ENCODE measurements at regions not wholly inside any gene's neighbourhood (a gene's known extent, or its start where the extent isn't known, plus 50 kb on each side); places are given as distances from the start of the nearest gene placed in this dataset.
"Not testable (repeated sequence)": the region's sequence is repeated elsewhere in the genome, so short reads cannot be mapped to it uniquely, and the experiment has no call there.

- no peak for DNase-seq
Measured at GRCh38 chr12:30201301-30202160, 417.8 kb upstream of the TMTC1 start.

GRCh38 chr12:30200864-30201263, 417.1 kb upstream of the TMTC1 start:
- DNase-seq = no peak

- no peak for DNase-seq
Measured at GRCh38 chr12:30197392-30198057, 413.8 kb upstream of the TMTC1 start.

- DNase-seq = no peak
Measured at GRCh38 chr12:30191696-30192455, 408.1 kb upstream of the TMTC1 start.

- no peak for DNase-seq
Measured at GRCh38 chr12:30188602-30189326, 405.0 kb upstream of the TMTC1 start.

GRCh38 chr12:30187426-30187825, 403.7 kb upstream of the TMTC1 start:
- no peak for DNase-seq

GRCh38 chr12:30181334-30181733, 397.6 kb upstream of the TMTC1 start:
- no peak for DNase-seq

DNA sequence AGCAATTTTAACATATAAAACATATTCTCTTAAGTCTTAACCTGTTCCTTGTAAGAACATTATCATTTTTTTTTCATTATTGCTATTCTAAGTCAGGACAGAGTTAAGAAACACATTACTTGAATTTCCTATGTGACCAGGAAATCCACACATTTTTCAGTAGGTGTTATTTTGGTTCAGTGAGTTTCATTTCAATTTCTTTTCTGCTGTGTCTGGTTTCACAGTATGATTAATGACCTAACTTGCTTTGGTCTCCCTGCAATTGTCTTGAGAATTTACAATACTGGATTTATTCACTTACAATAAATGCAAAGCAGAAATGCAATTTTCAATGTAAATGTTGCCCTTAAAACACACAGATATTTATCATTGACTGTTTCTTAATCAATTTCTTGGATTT, 396.9 kb upstream of the TMTC1 start:
- no peak for DNase-seq

- no peak for DNase-seq
Measured at GRCh38 chr12:30178916-30179315, 395.2 kb upstream of the TMTC1 start.

GRCh38 chr12:30169839-30170591, 386.3 kb upstream of the TMTC1 start:
- DNase-seq = no peak

DNA sequence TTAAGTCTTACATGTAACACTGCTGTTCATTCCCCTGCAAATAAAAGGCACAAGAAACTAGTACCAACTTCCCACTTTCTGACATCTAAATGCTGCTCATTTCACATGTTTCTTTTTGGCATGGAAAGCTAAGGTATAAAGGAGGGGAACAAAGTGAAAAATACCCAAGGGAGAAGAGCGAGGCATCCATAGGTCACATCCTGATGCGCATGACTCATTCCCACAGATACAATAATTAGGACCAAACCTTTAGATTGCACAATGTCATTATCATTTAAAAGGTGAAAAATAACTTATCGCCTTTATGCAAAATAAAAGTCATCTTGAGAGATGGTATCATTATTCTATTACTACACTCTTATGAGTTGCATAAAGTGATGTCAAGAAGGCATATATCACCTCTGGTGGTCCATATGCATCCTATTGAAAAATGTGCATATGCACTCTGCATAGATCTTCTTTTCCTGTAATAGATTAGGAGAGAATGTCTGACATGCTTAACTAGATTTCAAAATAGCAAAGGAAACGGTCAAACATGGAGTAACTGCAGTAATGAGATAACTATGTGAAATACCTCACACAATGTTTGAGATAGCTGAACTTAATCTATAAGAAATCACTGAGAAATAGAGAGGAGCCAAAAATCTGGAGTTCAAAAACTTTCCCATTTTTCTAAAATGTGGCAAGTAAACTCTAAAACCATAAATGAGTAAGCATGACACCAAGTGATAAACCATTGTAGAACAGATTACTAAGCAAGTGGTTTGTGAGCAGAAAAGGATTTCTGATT, 382.5 kb upstream of the TMTC1 start:
- DNase-seq = no peak

- no peak for DNase-seq
Measured at GRCh38 chr12:30164382-30165318, 380.9 kb upstream of the TMTC1 start.

GRCh38 chr12:30156833-30157232, 373.1 kb upstream of the TMTC1 start:
- DNase-seq = not testable (repeated sequence)

DNA sequence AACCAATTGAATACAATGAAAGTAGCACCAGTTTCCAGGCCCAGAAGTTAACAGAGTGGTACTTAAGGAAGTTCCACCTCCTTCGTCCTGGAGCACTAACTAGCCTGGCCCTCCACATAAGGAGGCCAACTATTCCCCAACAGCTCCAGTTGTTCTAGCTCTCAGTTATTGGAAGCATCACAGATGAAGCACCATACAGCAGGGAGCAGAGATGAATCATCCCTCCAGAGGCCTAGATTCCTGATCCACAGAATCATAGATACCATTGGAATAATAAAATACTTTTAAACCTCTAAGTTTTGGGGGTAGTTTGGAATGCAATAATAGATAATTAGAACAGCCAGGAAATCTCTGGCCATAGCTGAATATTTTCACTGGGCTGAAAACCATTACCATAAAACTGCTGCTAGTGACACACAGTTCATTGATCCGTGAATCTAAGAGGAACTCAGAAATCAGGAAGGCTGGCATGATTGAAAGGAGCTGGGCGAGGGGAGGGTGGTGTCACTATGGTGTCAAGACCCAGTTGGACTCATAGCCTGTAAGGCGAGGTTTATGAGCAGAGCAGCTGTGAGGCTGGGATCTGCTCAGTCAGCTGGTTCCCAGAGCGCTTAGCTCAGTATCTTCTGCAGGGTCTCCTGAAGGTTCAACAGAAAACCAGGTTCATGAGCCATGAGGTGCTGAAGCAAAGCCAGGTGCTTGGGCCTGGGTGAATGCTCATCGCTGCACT, 371.4 kb upstream of the TMTC1 start:
- DNase-seq = no peak

- DNase-seq = no peak
Measured at GRCh38 chr12:30153981-30154380, 370.2 kb upstream of the TMTC1 start.

DNA sequence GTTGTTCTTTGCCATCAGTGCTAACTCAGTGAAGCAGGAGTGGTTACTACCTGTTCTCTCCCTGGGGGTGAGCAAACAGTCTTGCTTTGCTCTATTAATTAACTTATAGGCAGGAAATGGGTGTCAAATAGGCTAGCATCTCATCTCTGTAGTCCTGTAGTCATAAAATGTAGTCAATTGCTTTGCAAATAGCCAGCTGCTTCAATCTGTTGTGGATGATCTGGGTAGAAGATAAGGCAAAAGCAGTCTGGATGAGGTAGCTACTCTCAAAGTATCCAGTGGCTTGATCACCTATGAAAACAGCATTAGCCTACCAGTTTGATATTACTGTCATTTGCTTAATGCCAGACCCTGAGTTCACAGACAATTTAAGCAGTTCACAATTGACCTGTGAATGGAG, 369.0 kb upstream of the TMTC1 start:
- no peak for DNase-seq

- DNase-seq = no peak
Measured at GRCh38 chr12:30151831-30152230, 368.1 kb upstream of the TMTC1 start.

- no peak for DNase-seq
Measured at GRCh38 chr12:30146561-30146960, 362.8 kb upstream of the TMTC1 start.

DNA sequence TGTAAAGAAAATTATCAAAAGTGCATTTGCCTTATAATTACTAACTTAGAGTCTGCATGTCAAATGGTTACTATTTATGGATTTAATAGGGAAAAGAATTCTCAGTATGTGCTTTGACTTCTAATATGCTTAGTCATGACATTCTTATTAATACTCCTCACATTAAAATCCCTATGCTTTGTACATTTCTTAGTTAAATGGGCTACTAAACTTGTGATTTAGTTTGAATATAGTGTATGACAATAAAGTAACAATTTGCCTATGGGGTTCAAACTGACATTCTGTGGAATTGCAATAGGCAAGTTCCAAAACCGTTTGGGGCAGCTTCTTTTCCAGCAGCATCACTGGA, 361.9 kb upstream of the TMTC1 start:
- DNase-seq = no peak
